Lower leg skin (tissue), 4 donors: ENCODE measurements at regions not wholly inside any gene's neighbourhood (a gene's known extent, or its start where the extent isn't known, plus 50 kb on each side); places are given as distances from the start of the nearest gene placed in this dataset.

ENCODE experiments used
- DNase-seq, 2 donors: peaks; one replicate each; pipeline ENCODE4 v3.0.0-alpha.2; 2019; ENCODE audit warnings: low spot score in 2 of 2
- H3K4me3 ChIP-seq: fragments of 200-600 bp; sonication (generic); 2 replicates; pipeline ENCODE4 v1.5.1; 2017; ENCODE audit warnings: mild to moderate bottlenecking, low read depth; ENCODE audit not compliant: poor library complexity, severe bottlenecking
- POLR2A ChIP-seq, 2 donors: fragments of 450-650 bp; IDR thresholded peaks; one replicate each; pipeline ENCODE4 v1.6.1; 2016 to 2017; ENCODE audit warnings: antibody characterized with exemption in 2 of 2, mild to moderate bottlenecking in 1 of 2, moderate library complexity in 1 of 2
- WGBS, 2 donors: methylation state at CpG; one replicate each; pipeline ENCODE4 v1.1.5; 2018; 5-methylcytosine and 5-hydroxymethylcytosine counted together
- intact Hi-C: fragments of 100-400 bp; cut with DNase I; formaldehyde crosslinking; loops from one replicate; pipeline ENCODE4 v1.15.0; 2023; ENCODE audit warnings: low total_unique reads
- TF ChIP-seq, protein P1 (sequence below), 3 donors: fragments of 450-650 bp; IDR thresholded peaks; one replicate each; pipeline ENCODE4 v1.5.1; 2016; ENCODE audit warnings: antibody characterized with exemption in 3 of 3, mild to moderate bottlenecking in 3 of 3, moderate library complexity in 2 of 3

DNA sequence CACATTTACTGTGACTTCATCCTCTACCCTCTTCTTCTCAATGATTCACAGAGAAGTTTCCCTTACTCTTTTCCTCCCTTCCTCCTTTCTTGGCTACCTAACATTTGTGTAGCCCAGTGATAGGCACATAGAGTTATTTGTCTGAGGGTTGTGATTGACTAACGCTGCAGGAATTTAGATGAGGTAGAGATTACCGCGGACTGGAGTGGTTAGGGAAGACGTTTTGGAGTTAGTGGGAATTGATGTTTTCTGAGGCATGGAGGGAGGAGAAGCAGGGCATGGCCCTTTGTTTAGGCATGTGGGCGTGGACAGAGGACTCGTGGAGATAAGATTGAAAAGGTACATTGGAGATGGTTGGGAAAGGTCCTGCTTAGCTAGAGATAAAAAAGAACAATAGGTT, 246.7 kb downstream of the GPAT3 start:
- 82 to 85% methylated on average over 6 of the region's 6 CpGs for WGBS, 2 donors
- DNase-seq: no peak
- no peak overlapping the region for H3K4me3 ChIP-seq
- TF ChIP-seq, protein P1, sequence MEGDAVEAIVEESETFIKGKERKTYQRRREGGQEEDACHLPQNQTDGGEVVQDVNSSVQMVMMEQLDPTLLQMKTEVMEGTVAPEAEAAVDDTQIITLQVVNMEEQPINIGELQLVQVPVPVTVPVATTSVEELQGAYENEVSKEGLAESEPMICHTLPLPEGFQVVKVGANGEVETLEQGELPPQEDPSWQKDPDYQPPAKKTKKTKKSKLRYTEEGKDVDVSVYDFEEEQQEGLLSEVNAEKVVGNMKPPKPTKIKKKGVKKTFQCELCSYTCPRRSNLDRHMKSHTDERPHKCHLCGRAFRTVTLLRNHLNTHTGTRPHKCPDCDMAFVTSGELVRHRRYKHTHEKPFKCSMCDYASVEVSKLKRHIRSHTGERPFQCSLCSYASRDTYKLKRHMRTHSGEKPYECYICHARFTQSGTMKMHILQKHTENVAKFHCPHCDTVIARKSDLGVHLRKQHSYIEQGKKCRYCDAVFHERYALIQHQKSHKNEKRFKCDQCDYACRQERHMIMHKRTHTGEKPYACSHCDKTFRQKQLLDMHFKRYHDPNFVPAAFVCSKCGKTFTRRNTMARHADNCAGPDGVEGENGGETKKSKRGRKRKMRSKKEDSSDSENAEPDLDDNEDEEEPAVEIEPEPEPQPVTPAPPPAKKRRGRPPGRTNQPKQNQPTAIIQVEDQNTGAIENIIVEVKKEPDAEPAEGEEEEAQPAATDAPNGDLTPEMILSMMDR (IDR thresholded peaks at IDR 0.05): no peak
- no peak for TF ChIP-seq POLR2A (IDR thresholded peaks at IDR 0.05)
- intact Hi-C loops: no loop called here

DNA sequence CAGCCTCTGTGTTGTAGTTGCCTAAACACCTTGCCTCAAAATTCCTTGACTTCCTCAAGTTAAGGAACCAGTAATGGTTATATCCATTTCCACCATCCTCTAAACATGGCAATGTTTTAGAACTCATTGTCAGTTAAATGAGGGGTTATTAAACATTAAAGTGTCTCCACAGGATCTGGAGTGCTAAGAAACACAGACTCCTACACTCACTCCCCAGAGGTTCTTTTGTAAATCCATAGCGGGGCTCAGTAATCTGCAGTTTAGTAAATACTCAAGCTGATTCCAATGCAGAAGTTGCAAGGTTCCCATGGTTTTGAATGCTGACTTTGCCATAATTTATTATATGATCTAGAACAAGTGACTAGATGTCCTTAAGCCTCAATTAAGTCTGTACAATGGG, 245.5 kb downstream of the GPAT3 start:
- H3K4me3 ChIP-seq: no peak overlapping the region
- intact Hi-C loops: no loop called here
- DNase-seq: no peak
- WGBS, 2 donors: 93 to 95% methylated on average over 1 of the region's 1 CpG
- no peak for TF ChIP-seq POLR2A (IDR thresholded peaks at IDR 0.05)
- TF ChIP-seq, protein P1 (IDR thresholded peaks at IDR 0.05): no peak

DNA sequence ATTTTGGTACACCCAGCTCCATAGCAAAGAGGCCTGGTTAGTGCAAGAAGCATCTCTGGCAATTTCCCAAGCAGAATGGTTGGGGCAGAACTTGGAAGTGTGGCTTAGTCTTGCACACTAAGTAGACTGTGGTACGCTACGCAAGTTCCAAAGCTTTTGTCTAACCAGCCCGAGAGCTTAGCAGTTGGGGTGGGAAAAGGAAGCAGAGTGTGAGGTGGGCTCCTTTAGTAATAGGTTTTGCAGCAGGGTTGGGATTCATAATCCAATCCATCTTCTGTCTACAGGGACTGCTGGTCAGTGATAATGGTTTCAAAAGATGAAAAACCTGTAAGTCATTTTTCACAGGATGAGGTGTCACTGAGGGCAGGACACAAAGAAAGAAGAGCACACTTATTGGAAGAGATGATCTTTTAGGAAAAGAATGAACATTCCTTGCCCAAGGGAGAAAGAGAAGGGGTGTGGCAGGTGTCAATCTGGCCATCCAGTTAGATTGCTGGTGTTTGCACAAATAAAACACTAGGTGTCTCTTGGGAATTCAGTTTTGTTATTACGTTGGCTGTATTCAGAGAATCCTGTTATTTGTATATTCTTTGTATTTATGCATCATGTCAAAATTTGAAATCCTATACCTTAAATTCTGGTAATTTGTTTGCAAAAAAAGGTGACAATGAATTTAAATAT, 244.3 kb downstream of the GPAT3 start:
- no peak for DNase-seq
- intact Hi-C loops: no loop called here
- H3K4me3 ChIP-seq: no peak overlapping the region
- TF ChIP-seq POLR2A (IDR thresholded peaks at IDR 0.05): no peak
- WGBS, 2 donors: 82 to 83% methylated on average over 4 of the region's 4 CpGs

DNA sequence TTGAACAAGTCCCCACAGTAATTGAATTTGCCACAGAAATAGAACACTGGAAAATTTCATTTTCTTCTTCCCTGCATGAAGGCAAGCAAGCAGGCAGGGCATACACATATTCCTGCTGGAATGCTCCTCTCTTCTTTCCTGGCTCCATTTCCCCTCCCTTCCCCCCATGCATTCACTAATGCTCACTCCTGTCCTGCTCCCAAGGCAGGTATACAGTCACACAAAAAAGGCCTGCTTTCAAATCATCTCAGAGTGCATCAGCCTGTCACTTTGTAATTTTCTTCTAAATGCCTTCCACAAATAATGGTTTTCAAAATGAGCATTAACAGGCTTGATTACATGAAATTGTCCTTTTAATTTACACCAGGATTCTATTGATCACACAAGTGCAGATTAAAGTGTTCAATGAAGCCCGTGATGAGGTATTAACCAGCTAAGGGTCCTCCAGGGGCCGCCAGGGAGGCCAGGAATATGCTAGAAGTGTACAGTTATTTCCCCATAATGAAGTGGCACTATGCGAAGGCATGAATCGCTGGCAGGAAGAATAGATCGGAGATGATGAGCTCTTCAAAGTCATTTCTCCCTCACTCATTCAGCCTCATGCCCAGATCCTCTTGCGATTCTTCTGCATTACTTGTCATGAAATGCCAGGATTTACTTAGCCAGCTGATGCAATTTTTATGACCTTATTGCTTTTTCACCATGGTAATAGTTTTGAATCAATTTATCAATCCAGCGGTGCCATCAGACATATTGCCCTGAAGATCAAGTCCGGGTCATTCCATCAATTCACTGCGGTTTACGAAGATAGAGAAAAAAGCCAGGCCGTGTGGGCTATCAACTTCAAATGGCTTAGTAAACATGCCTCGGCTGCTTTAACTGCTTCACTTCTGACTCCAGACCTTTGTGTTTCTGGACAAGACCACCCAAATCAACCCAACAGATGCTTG, 243.5 kb downstream of the GPAT3 start:
- intact Hi-C loops: no loop called here
- 79 to 82% methylated on average over 12 of the region's 12 CpGs for WGBS, 2 donors
- DNase-seq: no peak
- TF ChIP-seq, protein P1 (IDR thresholded peaks at IDR 0.05): no peak
- TF ChIP-seq POLR2A (IDR thresholded peaks at IDR 0.05): no peak
- H3K4me3 ChIP-seq: no peak overlapping the region

DNA sequence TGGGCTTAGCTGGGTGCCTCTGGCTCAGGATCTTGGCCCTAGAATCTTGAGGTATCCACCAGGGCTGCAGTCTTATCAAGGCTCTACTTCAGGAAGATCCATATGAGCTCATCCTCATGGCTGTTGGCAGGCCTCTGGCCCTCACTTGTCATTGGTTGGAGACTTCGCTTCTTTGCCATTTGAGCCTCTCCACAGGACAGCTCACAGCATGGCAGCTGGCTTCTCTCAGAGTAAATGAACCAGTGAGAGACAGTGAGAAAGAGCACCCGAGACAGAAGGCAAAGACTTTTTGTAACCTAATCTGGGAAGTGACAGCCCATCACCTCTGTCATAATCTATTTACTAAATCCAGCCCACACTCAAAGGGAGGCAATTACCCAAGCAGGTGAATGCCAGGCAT, 236.8 kb downstream of the GPAT3 start:
- DNase-seq: no peak
- intact Hi-C loops: no loop called here
- 87 to 92% methylated on average over 2 of the region's 2 CpGs for WGBS, 2 donors

More for the DNA sequence above, 236.8 kb downstream of the GPAT3 start:
- H3K4me3 ChIP-seq: no peak overlapping the region
- TF ChIP-seq, protein P1 (IDR thresholded peaks at IDR 0.05): no peak
- no peak for TF ChIP-seq POLR2A (IDR thresholded peaks at IDR 0.05)
